ENCODE measurements at regions not wholly inside any gene's neighbourhood (a gene's known extent, or its start where the extent isn't known, plus 50 kb on each side); places are given as distances from the start of the nearest gene placed in this dataset.

- Histone ChIP-seq H3K9me3 (no peaks in the 10 kb centered on the region), H3K27me3 (no peaks in the 10 kb centered on the region), H3K4me3 (no peak overlapping the region), H3K4me1 (no peaks in the 10 kb centered on the region), H3K27ac (no peak overlapping the region), H3K36me3 (no peaks in the 10 kb centered on the region)
- 88% methylated on average over 6 of the region's 6 CpGs for WGBS
- TF ChIP-seq POLR2A (IDR thresholded peaks at IDR 0.05) = no peak
- no peak for TF ChIP-seq CTCF (IDR thresholded peaks at IDR 0.05)
- TF ChIP-seq POLR2AphosphoS5 (IDR thresholded peaks at IDR 0.05) = no peak
- TF ChIP-seq EP300 (IDR thresholded peaks at IDR 0.05) = no peak
- no peak for DNase-seq (ENCODE audit: low spot score in 2 of 2)
These were observed 249.6 kb upstream of the USP25 start for GRCh38 chr21:15480160-15480559.

GRCh38 chr21:15483138-15483780, 246.5 kb upstream of the USP25 start:
- TF ChIP-seq EP300 (IDR thresholded peaks at IDR 0.05) = no peak
- TF ChIP-seq CTCF (IDR thresholded peaks at IDR 0.05) = peak; percentile 53 to 86
- DNase-seq (ENCODE audit: low spot score in 2 of 2) = peak; percentile 88 to 89
- Histone ChIP-seq H3K4me3 (no peak overlapping the region), H3K9me3 (no peaks in the 10 kb centered on the region), H3K4me1 (no peaks in the 10 kb centered on the region), H3K27me3 (no peaks in the 10 kb centered on the region), H3K36me3 (no peaks in the 10 kb centered on the region), H3K27ac (no peak overlapping the region)
- 10% methylated on average over 8 of the region's 8 CpGs for WGBS

GRCh38 chr21:15486460-15487195, 243.2 kb upstream of the USP25 start:
- WGBS = 90% methylated on average over 11 of the region's 11 CpGs
- TF ChIP-seq CTCF (IDR thresholded peaks at IDR 0.05) (no peak), POLR2AphosphoS5 (IDR thresholded peaks at IDR 0.05) (no peak)
- H3K27me3 ChIP-seq = no peaks in the 10 kb centered on the region

GRCh38 chr21:15487196-15487550, 242.6 kb upstream of the USP25 start:
- Histone ChIP-seq H3K27me3 (no peaks in the 10 kb centered on the region), H3K9me3 (no peaks in the 10 kb centered on the region), H3K4me3 (no peak overlapping the region), H3K36me3 (no peaks in the 10 kb centered on the region), H3K27ac (no peak overlapping the region), H3K4me1 (no peaks in the 10 kb centered on the region)
- TF ChIP-seq EP300 (IDR thresholded peaks at IDR 0.05) = no peak
- no peak for TF ChIP-seq POLR2AphosphoS5 (IDR thresholded peaks at IDR 0.05)
- TF ChIP-seq CTCF (IDR thresholded peaks at IDR 0.05) = no peak
- TF ChIP-seq POLR2A (IDR thresholded peaks at IDR 0.05) = no peak
- 43% methylated on average over 3 of the region's 3 CpGs for whole genome bisulfite sequencing
- DNase-seq (ENCODE audit: low spot score in 2 of 2) = no peak

More at GRCh38 chr21:15486460-15487195, 243.2 kb upstream of the USP25 start:
- Histone ChIP-seq H3K9me3 (no peaks in the 10 kb centered on the region), H3K4me1 (no peaks in the 10 kb centered on the region), H3K36me3 (no peaks in the 10 kb centered on the region), H3K27ac (no peak overlapping the region), H3K4me3 (no peak overlapping the region)
- no peak for DNase-seq (ENCODE audit: low spot score in 2 of 2)

GRCh38 chr21:15491100-15491499, 238.7 kb upstream of the USP25 start:
- 90% methylated on average over 2 of the region's 2 CpGs for WGBS
- H3K27ac ChIP-seq = no peak overlapping the region
- H3K4me3 ChIP-seq = no peak overlapping the region
- no peaks in the 10 kb centered on the region for H3K27me3 ChIP-seq
- TF ChIP-seq CTCF (IDR thresholded peaks at IDR 0.05) (no peak), POLR2AphosphoS5 (IDR thresholded peaks at IDR 0.05) (no peak), EP300 (IDR thresholded peaks at IDR 0.05) (no peak), POLR2A (IDR thresholded peaks at IDR 0.05) (no peak)
- no peaks in the 10 kb centered on the region for H3K9me3 ChIP-seq
- DNase-seq (ENCODE audit: low spot score in 2 of 2) = no peak
- H3K4me1 ChIP-seq = no peaks in the 10 kb centered on the region
- no peaks in the 10 kb centered on the region for H3K36me3 ChIP-seq

Measured in suprapubic skin (tissue), 4 donors.